ENCODE measurements at regions not wholly inside any gene's neighbourhood (a gene's known extent, or its start where the extent isn't known, plus 50 kb on each side); places are given as distances from the start of the nearest gene placed in this dataset.

DNA sequence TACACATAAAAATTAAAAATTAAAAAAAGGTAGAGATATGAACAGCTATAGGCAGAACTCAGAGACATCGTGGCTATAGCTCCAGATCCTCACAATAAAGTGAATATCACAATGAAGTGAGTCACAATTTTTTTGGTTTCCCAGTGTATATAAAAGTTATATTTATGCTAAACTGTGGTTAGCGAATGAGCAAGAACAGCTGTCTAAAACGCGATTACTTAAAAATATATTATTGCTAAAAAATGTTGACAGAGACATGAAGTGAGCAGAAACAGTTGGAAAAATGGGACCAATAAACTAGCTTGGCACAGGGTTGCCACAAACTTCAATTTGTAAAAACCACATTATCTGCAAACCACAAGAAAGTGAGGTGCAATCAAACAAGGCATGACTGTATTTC, 551.7 kb upstream of the NETO1 start:
- TF ChIP-seq CTCF (conservative IDR thresholded peaks at IDR 0.05; ENCODE audit: low read depth, low read length) (no peak), EZH2 (IDR thresholded peaks at IDR 0.05; ENCODE audit: borderline replicate concordance, low read depth, low read length, poor library complexity, severe bottlenecking) (no peak)

Measured in A673 (cell line).